SKM-1 treated with dmso at 0.1 percent for 144 hours (cell line): ENCODE measurements at regions not wholly inside any gene's neighbourhood (a gene's known extent, or its start where the extent isn't known, plus 50 kb on each side); places are given as distances from the start of the nearest gene placed in this dataset.

Experiments
- DNase-seq: peaks from one replicate; lab custom pipeline; 2025; ENCODE audit not compliant: unreplicated experiment; lab: John Stamatoyannopoulos, UW

- no peak for DNase-seq
Measured at GRCh38 chr16:82414476-82414875, 212.3 kb upstream of the CDH13 start.

GRCh38 chr16:82412770-82413169, 214.0 kb upstream of the CDH13 start:
- DNase-seq = no peak

GRCh38 chr16:82405736-82406135, 221.0 kb upstream of the CDH13 start:
- no peak for DNase-seq

GRCh38 chr16:82404586-82405315, 222.0 kb upstream of the CDH13 start:
- DNase-seq = no peak

- no peak for DNase-seq
Measured at GRCh38 chr16:82402665-82403218, 224.0 kb upstream of the CDH13 start.

GRCh38 chr16:82400046-82400445, 226.7 kb upstream of the CDH13 start:
- no peak for DNase-seq

- no peak for DNase-seq
Measured at GRCh38 chr16:82396509-82396908, 226.5 kb upstream of the MPHOSPH6 start.

- DNase-seq = no peak
Measured at GRCh38 chr16:82395212-82395611, 225.2 kb upstream of the MPHOSPH6 start.

- DNase-seq = no peak
Measured at GRCh38 chr16:82391690-82392089, 221.7 kb upstream of the MPHOSPH6 start.

- DNase-seq = no peak
Measured at GRCh38 chr16:82389956-82390650, 220.1 kb upstream of the MPHOSPH6 start.

GRCh38 chr16:82386761-82387160, 216.7 kb upstream of the MPHOSPH6 start:
- no peak for DNase-seq

- no peak for DNase-seq
Measured at GRCh38 chr16:82384949-82385348, 214.9 kb upstream of the MPHOSPH6 start.

- DNase-seq = no peak
Measured at GRCh38 chr16:82384017-82384416, 214.0 kb upstream of the MPHOSPH6 start.

GRCh38 chr16:82382521-82382920, 212.5 kb upstream of the MPHOSPH6 start:
- DNase-seq = no peak

- DNase-seq = no peak
Measured at GRCh38 chr16:82379551-82379950, 209.5 kb upstream of the MPHOSPH6 start.

GRCh38 chr16:82373976-82374375, 204.0 kb upstream of the MPHOSPH6 start:
- DNase-seq = no peak

GRCh38 chr16:82370282-82370681, 200.3 kb upstream of the MPHOSPH6 start:
- no peak for DNase-seq

GRCh38 chr16:82368041-82368440, 198.0 kb upstream of the MPHOSPH6 start:
- DNase-seq = no peak

GRCh38 chr16:82366462-82366861, 196.4 kb upstream of the MPHOSPH6 start:
- DNase-seq = no peak

GRCh38 chr16:82364690-82365089, 194.7 kb upstream of the MPHOSPH6 start:
- no peak for DNase-seq

GRCh38 chr16:82363026-82363816, 193.2 kb upstream of the MPHOSPH6 start:
- no peak for DNase-seq

GRCh38 chr16:82361885-82362284, 191.9 kb upstream of the MPHOSPH6 start:
- no peak for DNase-seq
